K562 (cell line): ENCODE measurements at regions not wholly inside any gene's neighbourhood (a gene's known extent, or its start where the extent isn't known, plus 50 kb on each side); places are given as distances from the start of the nearest gene placed in this dataset.

Experiments used
- HES1 ChIP-seq: fragments of 450-650 bp; IDR thresholded peaks from 2 replicates; pipeline ENCODE4 v1.6.1; 2016; ENCODE audit warnings: low read depth, mild to moderate bottlenecking, moderate library complexity
- ILK ChIP-seq: fragments of 450-650 bp; IDR thresholded peaks from 2 replicates; pipeline ENCODE4 v1.6.1; 2016; ENCODE audit warnings: missing genetic modification characterization, low read depth, mild to moderate bottlenecking, missing compliant biosample characterization, moderate library complexity, borderline replicate concordance
- KDM2B ChIP-seq: fragments of 250-450 bp; sonication (Bioruptor Pico); IDR thresholded peaks from 2 replicates; pipeline ENCODE4 v1.8.0; 2021; ENCODE audit warnings: mild to moderate bottlenecking, moderate library complexity
- MGA ChIP-seq: fragments of 450-650 bp; IDR thresholded peaks from 2 replicates; pipeline ENCODE4 v1.6.1; 2016; ENCODE audit warnings: mild to moderate bottlenecking, moderate library complexity
- MXI1 ChIP-seq: IDR thresholded peaks from 2 replicates; pipeline ENCODE4 v1.6.1; 2011; ENCODE audit warnings: low read depth, mild to moderate bottlenecking, improper control_type of control experiment, low read length
- RFX1 ChIP-seq: fragments of 450-650 bp; IDR thresholded peaks from 2 replicates; pipeline ENCODE4 v1.6.1; 2016; ENCODE audit warnings: mild to moderate bottlenecking, moderate library complexity
- THAP12 ChIP-seq: fragments of 250-450 bp; sonication (Bioruptor Pico); IDR thresholded peaks from 2 replicates; pipeline ENCODE4 v1.9.0; 2021; ENCODE audit warnings: mild to moderate bottlenecking, inconsistent platforms
- ZFP36 ChIP-seq: fragments of 150-350 bp; IDR thresholded peaks from 2 replicates; pipeline ENCODE4 v1.6.1; 2018; ENCODE audit warnings: low read length, low read depth; ENCODE audit not compliant: partially characterized antibody
- ZNF134 ChIP-seq: fragments of 250-450 bp; sonication (Bioruptor Pico); conservative IDR thresholded peaks from 2 replicates; pipeline ENCODE4 v1.4.0; 2020
- ZNF212 ChIP-seq: fragments of 450-650 bp; formaldehyde crosslinking; IDR thresholded peaks from 2 replicates; pipeline ENCODE4 v1.4.0; 2020; ENCODE audit warnings: mild to moderate bottlenecking
- ZNF696 ChIP-seq: fragments of 250-450 bp; sonication (Bioruptor Pico); conservative IDR thresholded peaks from 2 replicates; pipeline ENCODE4 v1.4.0; 2020; ENCODE audit warnings: mild to moderate bottlenecking, moderate library complexity
- TF ChIP-seq, protein P1 (sequence below): fragments of 250-450 bp; sonication (Bioruptor Pico); IDR thresholded peaks from 2 replicates; pipeline ENCODE4 v1.8.0; 2021; ENCODE audit warnings: borderline replicate concordance, mild to moderate bottlenecking, moderate library complexity; ENCODE audit not compliant: poor library complexity, severe bottlenecking
- TF ChIP-seq, protein P2 (sequence below): fragments of 450-650 bp; formaldehyde crosslinking; IDR thresholded peaks from 2 replicates; pipeline ENCODE4 v1.4.0; 2022; ENCODE audit warnings: missing genetic modification characterization

DNA sequence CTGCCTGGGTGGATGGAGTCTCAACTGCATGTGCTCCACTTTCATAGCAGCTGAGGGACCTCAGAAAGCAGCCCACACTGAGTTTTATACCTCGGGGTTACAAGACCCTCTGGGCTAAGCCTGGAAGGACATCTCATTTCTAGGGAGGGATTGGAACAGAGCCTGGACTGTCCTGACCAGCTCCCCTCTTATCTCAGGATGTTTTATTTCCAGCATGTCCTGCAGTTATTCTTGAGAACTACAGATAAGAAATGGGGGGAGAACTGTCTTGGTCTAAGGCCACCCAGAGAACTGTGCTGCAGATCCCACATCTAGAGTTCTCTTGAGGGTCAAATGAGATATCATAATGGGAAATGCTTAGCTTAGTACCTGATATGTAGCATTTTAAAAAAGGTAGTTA is 97.3 kb upstream of the CHD6 start (continued):
- peak; percentile 11; the same call in 1 of the 2 replicates for TF ChIP-seq MGA
- TF ChIP-seq, protein P1, sequence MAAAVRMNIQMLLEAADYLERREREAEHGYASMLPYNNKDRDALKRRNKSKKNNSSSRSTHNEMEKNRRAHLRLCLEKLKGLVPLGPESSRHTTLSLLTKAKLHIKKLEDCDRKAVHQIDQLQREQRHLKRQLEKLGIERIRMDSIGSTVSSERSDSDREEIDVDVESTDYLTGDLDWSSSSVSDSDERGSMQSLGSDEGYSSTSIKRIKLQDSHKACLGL (CRISPR knock-in tag), result no peak
- TF ChIP-seq HES1, result no peak
- no peak for TF ChIP-seq ILK (tag)
- TF ChIP-seq ZFP36, result no peak
- no peak for TF ChIP-seq MXI1
- TF ChIP-seq, protein P2, sequence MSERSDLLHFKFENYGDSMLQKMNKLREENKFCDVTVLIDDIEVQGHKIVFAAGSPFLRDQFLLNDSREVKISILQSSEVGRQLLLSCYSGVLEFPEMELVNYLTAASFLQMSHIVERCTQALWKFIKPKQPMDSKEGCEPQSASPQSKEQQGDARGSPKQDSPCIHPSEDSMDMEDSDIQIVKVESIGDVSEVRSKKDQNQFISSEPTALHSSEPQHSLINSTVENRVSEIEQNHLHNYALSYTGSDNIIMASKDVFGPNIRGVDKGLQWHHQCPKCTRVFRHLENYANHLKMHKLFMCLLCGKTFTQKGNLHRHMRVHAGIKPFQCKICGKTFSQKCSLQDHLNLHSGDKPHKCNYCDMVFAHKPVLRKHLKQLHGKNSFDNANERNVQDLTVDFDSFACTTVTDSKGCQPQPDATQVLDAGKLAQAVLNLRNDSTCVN (CRISPR knock-in tag), result no peak
- TF ChIP-seq RFX1, result no peak
- TF ChIP-seq ZNF696 (CRISPR knock-in tag), result no peak
- TF ChIP-seq THAP12 (CRISPR knock-in tag), result no peak
- no peak for TF ChIP-seq ZNF212 (CRISPR knock-in tag)
- TF ChIP-seq KDM2B, result no peak
- TF ChIP-seq ZNF134, result no peak
